ENCODE measurements at regions not wholly inside any gene's neighbourhood (a gene's known extent, or its start where the extent isn't known, plus 50 kb on each side); places are given as distances from the start of the nearest gene placed in this dataset.

DNA sequence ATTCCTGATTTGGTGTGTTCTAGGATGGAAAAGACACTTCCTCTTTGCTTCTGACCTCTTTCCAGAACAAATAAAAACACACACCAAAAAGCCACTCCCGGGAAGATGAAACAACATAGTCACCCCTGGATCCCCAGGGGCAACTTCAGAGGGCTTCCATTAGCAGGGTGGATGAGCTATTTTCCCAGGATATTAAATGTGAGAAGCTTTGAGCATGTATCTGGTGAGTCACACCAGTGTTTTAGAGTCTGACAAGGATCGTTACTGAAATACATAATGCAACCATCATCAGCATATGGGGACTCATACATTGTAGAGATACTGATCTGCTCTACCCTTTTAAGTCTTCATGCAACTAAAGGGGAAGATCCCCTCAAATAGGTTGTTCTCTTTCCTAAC is 115.5 kb upstream of the ZNF438 start:
- no peak for DNase-seq

DNA sequence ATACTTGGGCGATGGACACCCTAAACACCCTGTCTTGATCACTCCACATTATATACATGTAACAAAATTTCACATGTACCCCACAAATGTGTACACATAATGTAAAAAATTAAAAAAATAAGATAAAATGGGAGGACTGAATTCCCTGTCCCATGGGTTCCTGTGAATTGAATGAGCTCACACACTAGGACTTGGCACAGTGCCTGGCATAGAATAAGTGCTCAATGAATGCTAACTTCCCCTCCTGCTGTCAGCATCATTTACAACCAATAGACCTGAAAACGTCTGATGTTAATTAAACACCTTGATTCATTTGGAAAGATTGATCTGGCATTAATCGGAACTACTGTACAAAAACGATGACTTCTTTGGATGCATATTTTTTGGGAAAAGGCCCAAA is 117.3 kb upstream of the ZNF438 start:
- DNase-seq, result no peak

DNA sequence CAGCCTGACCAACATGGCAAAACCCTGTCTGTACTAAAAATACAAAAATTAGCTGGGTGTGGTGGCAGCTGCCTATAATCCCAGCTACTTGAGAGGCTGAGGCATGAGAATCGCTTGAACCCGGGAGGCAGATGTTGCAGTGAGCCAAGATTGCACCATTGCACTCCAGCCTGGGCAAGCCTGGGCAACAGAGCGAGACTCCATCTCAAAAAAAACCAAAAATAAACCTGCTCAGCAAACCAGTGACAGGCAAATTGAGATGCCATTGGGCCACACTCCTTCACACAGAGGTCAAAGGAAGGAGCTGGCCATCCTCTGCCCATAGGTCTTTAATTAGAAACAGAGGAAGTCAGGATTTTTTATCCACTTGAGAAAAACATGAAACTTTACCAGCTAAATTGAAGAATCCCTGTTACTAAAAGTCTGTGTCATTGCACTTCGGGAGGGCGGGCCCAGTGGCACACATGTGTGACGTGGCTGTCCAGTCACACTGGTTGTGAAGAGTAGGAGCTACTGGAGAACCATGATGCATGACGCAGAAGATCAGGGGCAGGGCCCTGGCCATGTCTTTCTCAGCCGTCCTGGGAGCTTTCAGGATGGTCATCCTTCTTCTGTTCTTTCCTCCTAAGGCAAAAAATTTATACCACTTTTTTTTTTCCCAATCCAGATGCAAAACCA is 118.3 kb upstream of the ZNF438 start:
- no peak for DNase-seq

DNA sequence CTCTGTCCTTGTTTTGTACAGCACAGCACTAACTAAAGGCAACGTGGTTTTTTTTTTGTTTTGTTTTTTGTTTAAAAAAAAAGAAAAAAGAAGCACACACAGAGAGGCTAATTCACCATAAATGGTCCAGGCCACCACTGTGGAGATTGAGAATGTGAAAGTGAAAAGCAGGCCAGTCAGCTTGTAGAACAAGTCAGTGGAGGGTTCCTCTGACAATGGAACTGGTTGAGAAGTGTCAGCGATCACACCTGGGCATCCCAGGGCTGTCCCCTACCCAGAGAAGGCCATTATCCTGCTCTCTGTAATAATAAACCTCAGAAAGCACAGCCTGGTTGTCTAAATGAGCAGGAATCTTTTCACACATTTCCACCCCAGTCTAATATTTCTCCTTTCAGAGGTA is 119.6 kb upstream of the ZNF438 start:
- no peak for DNase-seq

DNA sequence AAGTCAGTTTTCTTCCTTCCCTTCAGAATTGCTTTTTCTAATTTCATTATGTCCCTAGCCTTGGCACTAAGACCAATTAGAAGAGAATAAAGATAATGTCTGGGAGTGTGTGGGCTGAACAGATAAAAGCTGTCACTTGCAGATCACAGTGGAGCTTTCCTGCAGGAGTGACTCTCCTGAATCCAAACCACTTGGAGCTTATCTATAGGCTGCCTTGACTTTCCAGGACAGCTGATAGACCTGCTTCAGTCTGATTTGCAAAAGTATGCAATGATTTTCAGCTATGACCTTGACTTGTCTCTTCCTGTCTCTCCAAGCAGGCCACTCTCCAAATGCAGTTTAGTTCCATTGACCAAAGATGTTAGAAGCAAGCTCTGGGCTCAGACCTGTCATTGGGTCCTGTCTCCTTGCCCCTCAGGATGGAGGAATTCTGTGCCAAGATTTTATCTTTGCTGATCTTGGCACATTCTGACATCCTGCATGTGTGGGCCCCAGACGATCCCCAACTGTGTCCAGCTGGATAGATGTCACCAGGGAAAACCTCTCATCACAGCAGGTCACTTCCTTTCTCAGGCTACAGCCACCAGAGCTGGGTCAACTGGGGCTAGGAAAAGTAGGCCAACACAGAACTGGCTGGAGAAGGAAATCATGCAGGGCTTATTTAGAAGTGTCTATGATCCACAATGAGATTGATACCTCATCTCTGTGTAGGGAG is 120.9 kb upstream of the ZNF438 start:
- no peak for DNase-seq

DNA sequence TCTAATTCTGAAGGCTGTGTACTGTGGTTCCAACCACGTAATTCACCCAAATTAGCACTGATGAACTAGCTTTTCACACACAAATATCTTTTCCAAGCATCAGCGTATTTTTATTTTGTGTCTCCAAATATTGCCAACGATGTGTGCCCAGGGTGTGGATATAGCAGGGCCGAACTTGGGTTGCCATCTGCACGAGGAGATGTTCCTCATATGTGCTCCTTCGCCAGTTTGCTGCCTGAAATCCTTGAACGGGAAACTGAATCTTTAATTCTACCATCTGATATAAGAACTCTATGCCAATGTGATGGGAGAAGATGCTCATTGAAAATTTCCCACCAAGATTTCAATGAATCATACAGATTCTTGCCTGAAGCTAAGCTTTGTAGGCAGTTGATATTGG is 121.5 kb upstream of the ZNF438 start:
- no peak for DNase-seq

DNA sequence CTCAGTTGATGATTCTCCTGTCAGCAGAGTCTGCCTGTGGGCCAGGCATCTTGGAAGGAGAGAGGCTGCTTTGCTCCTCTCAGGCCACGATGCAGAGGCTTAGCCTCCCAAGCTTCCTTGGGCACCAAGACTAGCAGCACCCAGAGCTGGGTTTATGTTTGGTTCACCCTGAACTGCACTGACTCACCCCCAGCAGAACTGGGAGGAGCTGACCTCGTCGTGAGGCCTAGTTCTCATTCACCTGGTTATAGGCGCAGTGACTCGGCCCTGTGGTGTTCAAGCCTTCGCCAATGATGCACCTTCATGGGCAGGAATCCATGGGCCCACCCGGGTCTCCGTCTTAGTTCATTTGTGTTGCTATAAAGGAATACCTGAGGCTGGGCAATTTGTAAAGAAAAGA is 122.0 kb upstream of the ZNF438 start:
- no peak for DNase-seq

DNA sequence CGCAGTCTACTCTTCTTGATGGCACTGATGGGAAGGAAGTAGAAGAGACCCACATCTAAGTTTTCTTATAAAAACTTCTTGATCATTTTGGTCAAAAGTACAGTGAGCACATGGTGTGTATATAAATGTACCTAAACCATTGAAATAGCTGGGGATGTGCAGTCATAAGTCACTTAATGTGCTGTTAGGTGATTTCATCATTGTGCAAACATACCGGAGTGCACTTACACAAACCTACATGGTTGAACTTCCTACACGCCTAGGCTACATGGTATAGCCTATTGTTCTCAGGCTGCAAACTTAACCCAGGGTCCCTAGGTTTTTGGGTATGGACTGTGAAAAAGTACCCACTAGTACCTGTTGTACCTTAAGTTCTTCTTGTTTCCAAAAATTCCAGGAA is 123.3 kb upstream of the ZNF438 start:
- DNase-seq, result no peak

DNA sequence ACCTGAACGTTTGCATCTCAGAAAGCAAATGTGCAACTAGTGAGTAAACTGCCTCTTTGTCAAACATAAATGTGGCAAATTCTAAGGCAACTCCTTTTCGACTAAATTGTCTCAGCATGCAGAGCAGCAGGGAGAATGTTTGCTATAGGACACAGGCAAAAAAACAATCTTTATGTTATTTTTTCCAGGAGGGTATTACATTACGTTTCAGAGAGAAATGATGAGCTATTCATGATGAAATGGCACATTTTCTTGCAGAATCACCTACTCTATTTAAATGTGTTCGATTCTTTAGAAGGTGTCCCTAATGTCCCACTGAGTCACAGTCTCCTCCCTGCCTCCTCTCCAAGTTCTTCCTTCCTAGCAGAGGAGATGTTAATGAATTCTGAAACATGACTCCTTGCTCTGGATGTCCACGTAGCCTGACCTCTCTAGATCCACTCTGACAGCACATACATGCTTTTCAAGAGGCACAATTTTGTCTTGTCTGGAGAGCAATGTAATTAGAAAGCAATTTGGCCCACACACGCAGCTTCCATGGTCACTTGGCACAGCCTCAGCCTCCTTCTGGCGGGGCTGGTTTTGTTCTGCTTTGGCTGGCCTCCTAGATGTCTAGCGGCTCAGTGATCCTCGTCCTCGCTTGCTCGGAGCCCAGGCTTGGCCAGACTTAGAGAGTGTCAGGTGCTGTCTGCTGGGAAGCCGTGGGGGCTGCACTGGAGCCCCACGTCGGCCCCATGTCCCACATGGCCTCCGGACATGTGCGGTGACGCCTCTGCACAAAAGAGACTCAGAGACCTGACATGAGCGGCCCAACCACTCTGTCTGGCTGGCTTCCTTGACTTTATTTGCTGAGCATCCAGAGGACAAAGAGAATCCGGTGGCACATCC is 125.7 kb upstream of the ZNF438 start:
- DNase-seq, result no peak

DNA sequence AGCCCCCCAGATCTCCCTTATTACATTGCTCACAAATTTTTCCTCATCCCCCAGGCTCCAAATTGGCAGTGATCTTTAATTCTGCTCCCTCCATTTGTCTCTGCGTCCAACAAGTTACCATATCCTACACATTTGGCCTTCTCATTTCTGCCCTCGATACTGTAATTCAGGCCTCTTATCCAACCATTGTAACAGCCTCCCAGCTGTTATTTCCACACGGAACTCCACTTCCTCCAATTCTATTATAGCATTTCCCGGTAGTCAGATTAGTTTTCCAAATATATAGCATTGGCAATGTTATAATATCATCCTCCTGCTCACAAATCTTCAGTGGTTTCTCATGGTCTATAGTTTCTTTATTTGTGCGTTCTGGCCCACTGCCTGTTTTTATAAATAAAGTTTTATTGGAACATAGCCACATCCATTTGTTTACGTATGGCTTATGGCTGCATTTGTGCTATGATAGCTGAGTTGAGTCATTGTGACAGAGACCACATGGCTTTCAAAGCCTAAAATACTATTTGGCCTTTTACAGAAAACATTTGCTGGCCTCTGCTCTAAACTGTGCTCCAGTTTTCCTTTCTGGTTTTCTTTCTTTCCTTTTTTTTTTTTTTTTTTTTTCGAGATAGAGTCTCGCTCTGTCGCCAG is 126.5 kb upstream of the ZNF438 start:
- no peak for DNase-seq

DNA sequence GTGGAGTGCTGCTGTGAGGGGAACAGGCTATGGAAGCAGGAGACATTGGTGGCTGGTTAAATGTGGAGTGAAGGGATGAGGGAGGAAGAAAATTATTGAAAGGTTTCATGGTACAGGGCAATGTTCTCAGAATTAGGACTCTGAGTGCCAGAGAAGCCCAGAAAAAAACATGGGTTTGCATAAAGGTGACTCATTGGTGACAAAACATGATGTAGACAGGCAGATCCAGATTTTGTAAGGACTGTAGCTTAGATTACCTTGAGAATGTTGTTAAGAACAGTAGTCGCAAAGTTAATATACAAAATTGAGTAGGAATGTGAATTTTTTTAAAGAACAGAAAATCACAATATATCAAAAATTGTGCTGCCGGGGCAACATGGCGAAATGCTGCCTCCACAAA is 134.9 kb upstream of the ZNF438 start:
- DNase-seq, result no peak

DNA sequence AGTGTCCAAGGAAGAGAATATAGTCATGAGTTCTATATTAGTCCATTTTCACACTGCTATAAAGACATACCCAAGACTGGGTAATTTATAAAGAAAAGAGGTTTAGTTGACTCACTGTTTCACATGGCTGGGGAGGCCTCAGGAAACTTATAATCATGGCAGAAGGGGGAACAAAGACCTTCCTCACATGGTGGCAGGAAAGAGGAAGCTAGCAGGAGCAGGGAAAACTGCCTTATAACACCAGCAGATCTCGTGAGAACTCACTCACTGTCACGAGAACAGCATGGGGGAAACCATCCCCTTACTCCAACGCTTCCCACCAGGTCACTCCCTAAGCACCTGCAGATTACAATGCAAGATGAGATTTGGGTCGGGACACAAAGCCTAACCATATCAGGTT is 139.0 kb upstream of the ZNF438 start:
- no peak for DNase-seq

DNA sequence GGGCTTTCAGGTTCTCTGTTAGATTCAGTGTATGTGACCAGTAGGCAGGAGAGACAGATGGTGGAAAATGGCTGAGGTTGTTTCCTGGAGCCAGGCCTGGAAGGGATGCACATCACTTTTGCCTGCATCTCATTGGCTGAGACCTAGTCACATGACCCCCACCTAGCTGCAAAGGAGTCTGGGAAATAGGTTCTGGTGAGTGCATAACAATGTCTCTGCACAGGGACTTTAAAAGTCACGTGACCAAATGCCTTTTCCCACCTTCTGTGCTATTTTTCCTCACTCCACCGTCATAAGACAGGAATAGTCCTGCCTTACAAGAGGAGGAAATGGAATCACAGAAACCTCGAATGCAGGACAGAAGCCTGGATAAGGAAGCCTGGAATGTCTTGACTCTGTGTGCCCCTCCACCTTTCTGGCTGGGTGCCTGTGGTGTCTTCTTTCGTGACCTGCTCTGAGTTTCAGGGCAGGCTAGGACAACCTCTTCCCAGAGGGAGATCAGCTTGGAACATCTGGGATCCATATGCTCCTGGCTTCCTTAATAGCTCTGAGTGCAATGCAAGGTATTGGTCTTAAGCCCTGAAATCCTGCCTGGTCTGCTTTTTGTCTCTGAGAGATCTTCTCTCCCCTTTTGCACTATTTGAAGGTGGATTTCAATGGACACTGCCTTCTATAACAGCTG is 139.9 kb upstream of the ZNF438 start:
- no peak for DNase-seq

DNA sequence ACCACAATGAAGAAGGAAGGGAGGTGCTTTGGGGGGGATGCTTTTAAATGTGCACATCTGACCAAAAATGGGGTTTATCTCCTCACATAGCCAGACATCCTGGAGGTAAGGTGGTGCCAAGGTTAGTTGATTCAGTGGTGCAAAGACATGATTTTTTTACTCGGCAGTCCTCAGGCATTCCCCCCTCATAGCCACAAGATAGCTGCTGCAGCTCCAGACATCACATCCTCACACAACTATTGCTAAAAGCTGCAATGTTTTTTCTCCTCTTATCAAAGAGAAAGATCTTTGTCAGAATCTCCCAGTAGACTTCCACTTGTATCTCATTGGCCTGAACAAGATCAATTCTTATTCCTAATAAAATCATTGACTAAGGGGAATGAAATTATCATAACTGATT is 141.3 kb upstream of the ZNF438 start:
- no peak for DNase-seq

DNA sequence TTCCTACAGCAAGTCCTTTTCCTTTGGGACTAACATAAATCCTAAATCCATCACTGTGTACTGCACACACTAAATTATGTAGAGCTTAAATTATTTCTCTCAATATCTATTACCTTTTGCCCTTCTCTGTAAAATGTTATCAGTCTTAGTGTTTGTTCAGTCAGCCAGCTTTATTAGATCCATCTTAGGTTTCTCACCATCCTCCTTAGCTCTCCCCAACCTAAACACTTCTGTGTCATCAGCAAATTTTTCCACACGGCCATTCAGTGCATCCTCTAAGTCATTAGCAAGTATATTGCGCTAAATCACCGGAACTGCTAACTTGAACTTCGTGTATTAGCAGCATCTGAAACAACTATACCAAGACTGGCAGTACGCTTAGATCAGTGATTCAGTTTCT is 142.1 kb upstream of the ZNF438 start:
- no peak for DNase-seq

DNA sequence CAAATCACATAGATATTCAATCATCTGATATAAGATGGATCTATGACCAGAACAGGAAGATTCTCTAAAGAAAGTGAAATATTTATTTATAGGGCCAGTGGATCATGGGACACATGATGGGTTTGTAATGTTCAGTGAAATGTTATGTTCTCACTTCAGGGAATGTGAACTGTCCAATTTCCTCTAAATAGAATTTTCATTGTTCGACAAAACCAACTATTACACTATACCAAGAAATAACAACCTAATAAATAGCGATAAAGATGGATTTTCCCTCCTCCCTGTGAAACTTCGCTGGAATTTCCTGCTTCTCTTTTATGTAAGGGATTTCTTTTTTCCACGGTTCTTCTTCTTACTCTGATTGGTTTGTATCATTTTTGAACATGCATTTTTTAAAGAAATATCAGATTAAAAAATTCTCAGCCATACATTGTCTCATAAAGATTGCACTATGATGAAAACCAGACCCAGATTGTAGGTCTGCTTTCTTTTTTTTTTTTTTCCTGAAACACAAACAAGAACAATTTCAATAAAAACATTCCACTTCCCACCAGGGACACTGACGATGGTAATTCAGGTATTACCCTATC is 139.8 kb upstream of the ZEB1 start:
- DNase-seq, result no peak

DNA sequence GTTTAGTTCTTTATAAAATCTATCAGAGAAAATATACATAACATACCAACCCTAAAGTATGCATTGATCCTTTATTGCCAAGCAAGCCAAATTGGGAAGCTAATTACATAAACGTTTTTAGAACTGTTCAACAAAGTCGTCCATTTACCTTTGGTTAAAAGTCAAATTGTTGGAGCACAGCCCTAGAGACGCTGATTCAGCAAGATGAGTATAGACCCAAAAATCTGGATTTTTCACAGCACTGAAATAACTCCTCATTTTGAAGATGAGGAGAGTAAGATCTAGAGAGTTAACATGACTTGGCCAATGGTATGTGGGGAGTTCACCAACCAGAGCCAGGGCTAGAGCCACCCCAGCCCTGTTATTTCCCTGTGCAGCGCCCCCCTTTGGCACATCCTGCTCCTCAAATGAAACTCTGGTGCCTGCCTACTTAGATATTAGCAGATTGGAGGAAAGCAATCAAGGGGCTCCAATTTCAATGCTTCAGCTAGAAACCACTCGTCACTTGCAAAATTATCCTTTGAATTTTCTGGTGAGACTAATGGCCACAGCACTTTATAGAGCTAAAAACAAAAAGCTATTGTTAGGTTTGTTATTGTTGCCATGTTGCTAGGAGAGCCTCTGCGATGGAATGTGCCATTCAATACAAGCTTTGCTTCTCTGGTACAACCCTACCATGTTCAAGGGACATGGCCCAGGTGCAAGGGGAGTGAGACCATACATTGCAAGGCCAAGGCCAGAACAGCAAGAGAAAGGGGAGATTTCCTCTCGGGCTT is 132.6 kb upstream of the ZEB1 start:
- DNase-seq, result no peak

DNA sequence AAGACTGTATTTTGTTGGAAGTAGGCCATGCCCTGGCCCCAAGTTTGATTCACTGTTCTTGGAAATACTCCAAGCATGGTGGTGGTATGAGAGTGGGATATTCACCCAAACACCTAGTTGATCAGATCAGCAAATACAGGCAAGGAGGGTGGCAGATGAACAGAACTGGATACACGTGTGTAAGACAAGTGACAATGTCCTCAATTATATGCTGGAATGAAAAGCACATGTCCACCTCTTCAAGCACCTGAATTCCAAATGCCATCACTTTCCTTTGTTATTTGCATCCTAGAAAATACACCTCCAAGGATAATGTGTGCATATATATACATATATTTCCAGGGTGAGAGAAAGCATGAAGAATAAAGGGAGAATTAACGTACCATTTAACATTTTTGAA is 131.8 kb upstream of the ZEB1 start:
- no peak for DNase-seq

DNA sequence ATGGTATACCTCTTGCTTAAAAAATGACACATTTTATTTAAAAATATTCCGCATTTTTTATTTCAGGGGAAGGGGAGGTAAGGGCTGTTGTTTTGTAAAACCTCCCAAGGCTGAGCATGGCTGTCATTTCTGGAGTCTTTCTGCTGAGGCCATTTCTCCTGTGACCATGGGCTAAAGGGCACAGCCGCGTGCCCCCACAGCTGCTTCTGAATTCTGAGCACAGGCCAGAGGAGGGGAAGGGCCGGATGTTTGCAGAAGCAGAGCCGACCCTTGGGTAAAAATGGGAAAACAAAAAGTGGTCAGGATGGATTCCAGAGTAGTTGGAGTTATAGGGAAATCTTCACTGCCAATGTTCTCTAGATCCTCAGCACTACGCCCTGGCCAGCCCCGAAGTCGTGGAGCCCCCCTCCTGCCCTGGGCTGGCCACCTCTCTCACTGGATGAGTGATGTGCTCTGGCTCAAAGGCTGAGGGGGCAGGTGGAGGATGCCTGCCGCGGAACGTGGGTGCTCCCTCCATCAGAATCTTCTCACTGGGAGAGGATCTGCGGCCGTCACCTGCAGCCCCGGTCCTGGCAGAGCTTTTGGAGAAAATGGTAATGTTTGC is 131.3 kb upstream of the ZEB1 start:
- no peak for DNase-seq

DNA sequence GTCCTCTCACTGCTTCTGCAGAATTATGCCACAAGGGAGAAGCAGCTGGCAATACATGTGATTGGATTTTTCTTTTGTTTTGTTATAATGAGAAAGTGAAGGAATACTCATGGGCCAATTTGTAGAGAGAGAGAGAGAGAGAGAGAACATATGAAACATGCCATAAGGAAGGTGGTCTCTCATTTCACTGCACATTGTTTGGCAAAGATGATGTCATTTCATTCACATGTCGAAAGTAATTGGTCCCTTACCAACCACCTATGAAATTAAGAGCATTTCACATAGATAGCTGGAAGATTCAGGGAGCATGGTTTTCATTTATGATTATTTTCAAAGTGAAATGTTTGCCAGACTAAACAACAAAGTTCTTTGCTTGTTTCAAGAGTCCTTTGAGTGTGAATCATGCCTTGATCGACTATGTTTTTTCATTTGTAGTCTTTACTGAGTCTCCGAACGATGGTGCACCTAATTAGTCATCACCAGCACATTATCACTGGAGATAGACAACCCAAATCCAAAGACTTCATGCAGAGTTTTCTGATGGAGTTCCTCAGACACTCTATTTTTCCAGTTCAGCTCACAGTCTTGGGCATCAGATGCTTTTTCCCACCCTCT is 130.1 kb upstream of the ZEB1 start:
- DNase-seq, result no peak

DNA sequence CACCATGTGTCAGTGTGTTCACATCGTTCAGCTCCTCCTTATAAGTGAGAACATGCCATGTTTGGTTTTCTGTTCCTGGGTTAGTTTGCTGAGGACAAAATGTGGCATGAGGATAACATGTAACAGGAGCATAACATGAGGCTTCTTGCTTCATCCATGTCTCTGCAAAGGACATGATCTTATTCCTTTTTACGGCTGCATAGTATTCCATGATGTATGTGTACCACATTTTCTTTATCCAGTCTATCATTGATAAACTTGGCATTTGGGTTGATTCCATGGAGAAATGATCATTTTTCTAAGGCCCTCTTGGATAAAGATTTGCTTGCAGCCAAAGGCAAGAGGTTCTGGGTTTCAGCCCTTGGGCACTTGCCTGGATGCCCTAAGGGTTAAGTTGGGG is 128.5 kb upstream of the ZEB1 start:
- DNase-seq, result no peak
